ENCODE measurements at regions not wholly inside any gene's neighbourhood (a gene's known extent, or its start where the extent isn't known, plus 50 kb on each side); places are given as distances from the start of the nearest gene placed in this dataset.

DNA sequence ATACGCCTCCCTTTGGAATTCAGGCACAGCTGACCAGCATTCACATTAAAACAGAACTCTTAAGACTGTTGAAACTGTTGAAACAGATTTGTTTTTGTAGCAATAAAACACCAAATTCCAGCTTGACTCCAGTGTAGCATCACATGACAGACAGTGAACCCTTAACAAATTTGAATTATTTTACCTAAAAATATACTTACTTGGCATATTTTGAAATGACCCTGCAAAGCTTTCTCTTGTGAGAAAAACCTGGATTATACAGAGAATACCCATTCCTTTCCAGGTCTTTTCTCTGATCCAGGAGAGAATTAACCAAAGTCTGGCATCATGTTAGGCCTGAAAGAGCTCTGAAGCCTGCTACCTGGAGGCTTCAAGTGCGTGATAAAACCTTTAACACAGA is 410.3 kb downstream of the FOXG1 start:
- TF ChIP-seq, protein P1, sequence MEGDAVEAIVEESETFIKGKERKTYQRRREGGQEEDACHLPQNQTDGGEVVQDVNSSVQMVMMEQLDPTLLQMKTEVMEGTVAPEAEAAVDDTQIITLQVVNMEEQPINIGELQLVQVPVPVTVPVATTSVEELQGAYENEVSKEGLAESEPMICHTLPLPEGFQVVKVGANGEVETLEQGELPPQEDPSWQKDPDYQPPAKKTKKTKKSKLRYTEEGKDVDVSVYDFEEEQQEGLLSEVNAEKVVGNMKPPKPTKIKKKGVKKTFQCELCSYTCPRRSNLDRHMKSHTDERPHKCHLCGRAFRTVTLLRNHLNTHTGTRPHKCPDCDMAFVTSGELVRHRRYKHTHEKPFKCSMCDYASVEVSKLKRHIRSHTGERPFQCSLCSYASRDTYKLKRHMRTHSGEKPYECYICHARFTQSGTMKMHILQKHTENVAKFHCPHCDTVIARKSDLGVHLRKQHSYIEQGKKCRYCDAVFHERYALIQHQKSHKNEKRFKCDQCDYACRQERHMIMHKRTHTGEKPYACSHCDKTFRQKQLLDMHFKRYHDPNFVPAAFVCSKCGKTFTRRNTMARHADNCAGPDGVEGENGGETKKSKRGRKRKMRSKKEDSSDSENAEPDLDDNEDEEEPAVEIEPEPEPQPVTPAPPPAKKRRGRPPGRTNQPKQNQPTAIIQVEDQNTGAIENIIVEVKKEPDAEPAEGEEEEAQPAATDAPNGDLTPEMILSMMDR (IDR thresholded peaks at IDR 0.05; ENCODE audit: control extremely low read depth in 1 of 3, insufficient read depth in 1 of 3, low read depth in 1 of 3, low read length in 3 of 3), result no peak
- TF ChIP-seq TCF12 (IDR thresholded peaks at IDR 0.05; ENCODE audit: low read depth, low read length), result no peak
- TF ChIP-seq SP1 (IDR thresholded peaks at IDR 0.05; ENCODE audit: low read depth, low read length), result no peak
